Lower leg skin (tissue), 4 donors: ENCODE measurements at regions not wholly inside any gene's neighbourhood (a gene's known extent, or its start where the extent isn't known, plus 50 kb on each side); places are given as distances from the start of the nearest gene placed in this dataset.

Source experiments
- DNase-seq, 2 donors: peaks; one replicate each; pipeline ENCODE4 v3.0.0-alpha.2; 2019; ENCODE audit warnings: low spot score in 2 of 2
- H3K4me3 ChIP-seq: fragments of 200-600 bp; sonication (generic); 2 replicates; pipeline ENCODE4 v1.5.1; 2017; ENCODE audit warnings: mild to moderate bottlenecking, low read depth; ENCODE audit not compliant: poor library complexity, severe bottlenecking
- POLR2A ChIP-seq, 2 donors: fragments of 450-650 bp; IDR thresholded peaks; one replicate each; pipeline ENCODE4 v1.6.1; 2016 to 2017; ENCODE audit warnings: antibody characterized with exemption in 2 of 2, mild to moderate bottlenecking in 1 of 2, moderate library complexity in 1 of 2
- WGBS, 2 donors: methylation state at CpG; one replicate each; pipeline ENCODE4 v1.1.5; 2018; 5-methylcytosine and 5-hydroxymethylcytosine counted together
- intact Hi-C: fragments of 100-400 bp; cut with DNase I; formaldehyde crosslinking; loops from one replicate; pipeline ENCODE4 v1.15.0; 2023; ENCODE audit warnings: low total_unique reads
- TF ChIP-seq, protein P1 (sequence below), 3 donors: fragments of 450-650 bp; IDR thresholded peaks; one replicate each; pipeline ENCODE4 v1.5.1; 2016; ENCODE audit warnings: antibody characterized with exemption in 3 of 3, mild to moderate bottlenecking in 3 of 3, moderate library complexity in 2 of 3

GRCh38 chr2:174697255-174697654 is 67.0 kb downstream of the CHRNA1 start:
- DNase-seq = peak in 1 of 2 donors; percentile 31
- TF ChIP-seq, protein P1, sequence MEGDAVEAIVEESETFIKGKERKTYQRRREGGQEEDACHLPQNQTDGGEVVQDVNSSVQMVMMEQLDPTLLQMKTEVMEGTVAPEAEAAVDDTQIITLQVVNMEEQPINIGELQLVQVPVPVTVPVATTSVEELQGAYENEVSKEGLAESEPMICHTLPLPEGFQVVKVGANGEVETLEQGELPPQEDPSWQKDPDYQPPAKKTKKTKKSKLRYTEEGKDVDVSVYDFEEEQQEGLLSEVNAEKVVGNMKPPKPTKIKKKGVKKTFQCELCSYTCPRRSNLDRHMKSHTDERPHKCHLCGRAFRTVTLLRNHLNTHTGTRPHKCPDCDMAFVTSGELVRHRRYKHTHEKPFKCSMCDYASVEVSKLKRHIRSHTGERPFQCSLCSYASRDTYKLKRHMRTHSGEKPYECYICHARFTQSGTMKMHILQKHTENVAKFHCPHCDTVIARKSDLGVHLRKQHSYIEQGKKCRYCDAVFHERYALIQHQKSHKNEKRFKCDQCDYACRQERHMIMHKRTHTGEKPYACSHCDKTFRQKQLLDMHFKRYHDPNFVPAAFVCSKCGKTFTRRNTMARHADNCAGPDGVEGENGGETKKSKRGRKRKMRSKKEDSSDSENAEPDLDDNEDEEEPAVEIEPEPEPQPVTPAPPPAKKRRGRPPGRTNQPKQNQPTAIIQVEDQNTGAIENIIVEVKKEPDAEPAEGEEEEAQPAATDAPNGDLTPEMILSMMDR (IDR thresholded peaks at IDR 0.05) = no peak
- no peak for TF ChIP-seq POLR2A (IDR thresholded peaks at IDR 0.05)
- 0 to 4% methylated on average over 3 of the region's 3 CpGs for WGBS, 2 donors
- H3K4me3 ChIP-seq = no peak overlapping the region
- intact Hi-C loops = no loop called here

GRCh38 chr2:174694920-174695319 is 69.4 kb downstream of the CHRNA1 start:
- intact Hi-C loops = no loop called here
- whole genome bisulfite sequencing, 2 donors = 25 to 43% methylated on average over 2 of the region's 2 CpGs

GRCh38 chr2:174694196-174694878 is 69.9 kb downstream of the CHRNA1 start:
- H3K4me3 ChIP-seq = no peak overlapping the region
- WGBS, 2 donors = 69 to 75% methylated on average over 5 of the region's 5 CpGs
- intact Hi-C loops = no loop called here
- TF ChIP-seq POLR2A (IDR thresholded peaks at IDR 0.05) = no peak
- TF ChIP-seq, protein P1 (IDR thresholded peaks at IDR 0.05) = no peak
- no peak for DNase-seq

More at GRCh38 chr2:174694920-174695319, 69.4 kb downstream of the CHRNA1 start:
- DNase-seq = no peak
- no peak overlapping the region for H3K4me3 ChIP-seq
- TF ChIP-seq, protein P1 (IDR thresholded peaks at IDR 0.05) = no peak
- no peak for TF ChIP-seq POLR2A (IDR thresholded peaks at IDR 0.05)

DNA sequence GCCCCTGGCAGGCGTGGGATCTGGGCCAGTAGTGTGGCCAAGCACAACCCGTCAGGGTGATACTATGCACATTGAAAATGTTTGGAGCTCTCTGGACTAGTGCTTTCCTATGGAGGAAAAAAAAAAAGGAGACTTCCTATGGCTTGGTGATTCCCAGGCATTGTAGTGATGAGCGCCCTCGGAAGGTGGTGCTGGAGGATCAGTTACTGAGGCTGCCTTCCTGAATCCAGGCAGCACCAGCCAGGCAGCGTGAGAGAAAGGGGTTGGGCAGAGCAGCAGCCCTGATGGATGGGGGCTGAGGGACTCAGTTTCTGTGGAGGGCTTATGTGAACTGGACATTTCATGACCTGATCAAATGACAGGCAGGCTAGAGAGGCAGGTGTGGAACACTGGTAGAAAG is 70.9 kb downstream of the CHRNA1 start:
- H3K4me3 ChIP-seq = no peak overlapping the region
- TF ChIP-seq POLR2A (IDR thresholded peaks at IDR 0.05) = no peak
- TF ChIP-seq, protein P1 (IDR thresholded peaks at IDR 0.05) = no peak
- WGBS, 2 donors = 91 to 95% methylated on average over 5 of the region's 5 CpGs
- no peak for DNase-seq
- intact Hi-C loops = no loop called here

- DNase-seq = no peak
- H3K4me3 ChIP-seq = no peak overlapping the region
- no peak for TF ChIP-seq POLR2A (IDR thresholded peaks at IDR 0.05)
- TF ChIP-seq, protein P1 (IDR thresholded peaks at IDR 0.05) = no peak
- whole genome bisulfite sequencing, 2 donors = 64 to 68% methylated on average over 5 of the region's 5 CpGs
- intact Hi-C loops = no loop called here
Observed at GRCh38 chr2:174692256-174692919, 71.9 kb downstream of the CHRNA1 start.
